Liver (tissue), 3 donors: ENCODE measurements at regions not wholly inside any gene's neighbourhood (a gene's known extent, or its start where the extent isn't known, plus 50 kb on each side); places are given as distances from the start of the nearest gene placed in this dataset.

Experiments used
- EGR1 ChIP-seq, 2 donors: IDR thresholded peaks; 2 replicates each; pipeline ENCODE4 v1.6.1; 2016 to 2018; ENCODE audit warnings: antibody characterized with exemption in 2 of 2, low read depth in 2 of 2
- JUND ChIP-seq, 2 donors: IDR thresholded peaks; 2 replicates each; pipeline ENCODE4 v1.6.1; 2016; ENCODE audit warnings: antibody characterized with exemption in 2 of 2
- RAD21 ChIP-seq, 2 donors: IDR thresholded peaks; 2 replicates each; pipeline ENCODE4 v1.6.1; 2016; ENCODE audit warnings: antibody characterized with exemption in 2 of 2, mild to moderate bottlenecking in 2 of 2
- RXRA ChIP-seq, 2 donors: IDR thresholded peaks; 2 replicates each; pipeline ENCODE4 v1.6.1; 2017 to 2018; ENCODE audit warnings: antibody characterized with exemption in 2 of 2, mild to moderate bottlenecking in 1 of 2
- YY1 ChIP-seq: IDR thresholded peaks from 2 replicates; pipeline ENCODE4 v1.6.1; 2016; ENCODE audit warnings: antibody characterized with exemption, mild to moderate bottlenecking
- TF ChIP-seq, protein P1 (sequence below): fragments of 150-350 bp; IDR thresholded peaks from 2 replicates; pipeline ENCODE4 v1.5.1; 2017; ENCODE audit warnings: improper control_type of control experiment, low read depth, low read length; ENCODE audit not compliant: missing input control
- TF ChIP-seq, protein P2 (sequence below): IDR thresholded peaks from 2 replicates; pipeline ENCODE4 v1.6.1; 2016; ENCODE audit warnings: antibody characterized with exemption
- TF ChIP-seq, protein P3 (sequence below): IDR thresholded peaks from 2 replicates; pipeline ENCODE4 v1.6.1; 2016; ENCODE audit warnings: antibody characterized with exemption
- TF ChIP-seq, protein P4 (sequence below): IDR thresholded peaks from 2 replicates; pipeline ENCODE4 v1.6.1; 2016; ENCODE audit warnings: antibody characterized with exemption
- donor health status: healthy.
- donor health status: healthy.

DNA sequence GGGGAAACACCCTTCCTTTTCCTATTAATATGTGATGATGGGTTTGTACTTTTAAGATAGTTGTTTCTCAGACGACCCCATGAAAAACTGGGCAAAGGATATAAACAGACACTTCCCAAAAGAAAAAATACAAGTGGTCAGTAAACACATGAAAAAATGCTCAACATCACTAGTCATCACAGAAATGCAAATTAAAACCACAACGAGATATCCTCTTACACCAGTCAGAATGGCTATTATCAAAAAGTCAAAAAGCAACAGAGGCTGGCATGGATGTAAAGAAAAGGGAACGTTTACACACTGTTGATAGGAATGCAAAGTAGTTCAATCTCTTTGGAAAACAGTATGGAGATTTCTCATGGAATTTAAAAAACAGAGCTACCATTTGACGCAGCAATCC, 111.4 kb upstream of the ZEB1 start:
- TF ChIP-seq, protein P1, sequence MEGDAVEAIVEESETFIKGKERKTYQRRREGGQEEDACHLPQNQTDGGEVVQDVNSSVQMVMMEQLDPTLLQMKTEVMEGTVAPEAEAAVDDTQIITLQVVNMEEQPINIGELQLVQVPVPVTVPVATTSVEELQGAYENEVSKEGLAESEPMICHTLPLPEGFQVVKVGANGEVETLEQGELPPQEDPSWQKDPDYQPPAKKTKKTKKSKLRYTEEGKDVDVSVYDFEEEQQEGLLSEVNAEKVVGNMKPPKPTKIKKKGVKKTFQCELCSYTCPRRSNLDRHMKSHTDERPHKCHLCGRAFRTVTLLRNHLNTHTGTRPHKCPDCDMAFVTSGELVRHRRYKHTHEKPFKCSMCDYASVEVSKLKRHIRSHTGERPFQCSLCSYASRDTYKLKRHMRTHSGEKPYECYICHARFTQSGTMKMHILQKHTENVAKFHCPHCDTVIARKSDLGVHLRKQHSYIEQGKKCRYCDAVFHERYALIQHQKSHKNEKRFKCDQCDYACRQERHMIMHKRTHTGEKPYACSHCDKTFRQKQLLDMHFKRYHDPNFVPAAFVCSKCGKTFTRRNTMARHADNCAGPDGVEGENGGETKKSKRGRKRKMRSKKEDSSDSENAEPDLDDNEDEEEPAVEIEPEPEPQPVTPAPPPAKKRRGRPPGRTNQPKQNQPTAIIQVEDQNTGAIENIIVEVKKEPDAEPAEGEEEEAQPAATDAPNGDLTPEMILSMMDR: no peak
- TF ChIP-seq RXRA (IDR thresholded peaks at IDR 0.05): no peak
- TF ChIP-seq RAD21 (IDR thresholded peaks at IDR 0.05): no peak
- no peak for TF ChIP-seq JUND (IDR thresholded peaks at IDR 0.05)
- TF ChIP-seq, protein P2, sequence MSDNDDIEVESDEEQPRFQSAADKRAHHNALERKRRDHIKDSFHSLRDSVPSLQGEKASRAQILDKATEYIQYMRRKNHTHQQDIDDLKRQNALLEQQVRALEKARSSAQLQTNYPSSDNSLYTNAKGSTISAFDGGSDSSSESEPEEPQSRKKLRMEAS: no peak
- TF ChIP-seq YY1: no peak
- no peak for TF ChIP-seq EGR1 (IDR thresholded peaks at IDR 0.05; ENCODE audit: low read depth in 2 of 2)
- TF ChIP-seq, protein P3, sequence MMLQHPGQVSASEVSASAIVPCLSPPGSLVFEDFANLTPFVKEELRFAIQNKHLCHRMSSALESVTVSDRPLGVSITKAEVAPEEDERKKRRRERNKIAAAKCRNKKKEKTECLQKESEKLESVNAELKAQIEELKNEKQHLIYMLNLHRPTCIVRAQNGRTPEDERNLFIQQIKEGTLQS: no peak
- TF ChIP-seq, protein P4, sequence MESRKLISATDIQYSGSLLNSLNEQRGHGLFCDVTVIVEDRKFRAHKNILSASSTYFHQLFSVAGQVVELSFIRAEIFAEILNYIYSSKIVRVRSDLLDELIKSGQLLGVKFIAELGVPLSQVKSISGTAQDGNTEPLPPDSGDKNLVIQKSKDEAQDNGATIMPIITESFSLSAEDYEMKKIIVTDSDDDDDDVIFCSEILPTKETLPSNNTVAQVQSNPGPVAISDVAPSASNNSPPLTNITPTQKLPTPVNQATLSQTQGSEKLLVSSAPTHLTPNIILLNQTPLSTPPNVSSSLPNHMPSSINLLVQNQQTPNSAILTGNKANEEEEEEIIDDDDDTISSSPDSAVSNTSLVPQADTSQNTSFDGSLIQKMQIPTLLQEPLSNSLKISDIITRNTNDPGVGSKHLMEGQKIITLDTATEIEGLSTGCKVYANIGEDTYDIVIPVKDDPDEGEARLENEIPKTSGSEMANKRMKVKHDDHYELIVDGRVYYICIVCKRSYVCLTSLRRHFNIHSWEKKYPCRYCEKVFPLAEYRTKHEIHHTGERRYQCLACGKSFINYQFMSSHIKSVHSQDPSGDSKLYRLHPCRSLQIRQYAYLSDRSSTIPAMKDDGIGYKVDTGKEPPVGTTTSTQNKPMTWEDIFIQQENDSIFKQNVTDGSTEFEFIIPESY: no peak
